ENCODE measurements at regions not wholly inside any gene's neighbourhood (a gene's known extent, or its start where the extent isn't known, plus 50 kb on each side); places are given as distances from the start of the nearest gene placed in this dataset.

GRCh38 chr7:156347132-156347531 is 293.4 kb upstream of the RNF32 start:
- DNase-seq (ENCODE audit: low read depth, low spot score) (no peak), FAIRE-seq (no peak)
- dilution Hi-C loops (cut with MboI; ENCODE audit: extremely low pct_ligation_motif_present, low sequenced_read_pairs) (no loop called here), intact Hi-C loops (cut with micrococcal nuclease) (no loop called here)
- ChIA-PET POLR2A (no interaction called here), CTCF (no interaction called here)
- H3K9me1 ChIP-seq (replicated peaks; ENCODE audit: control insufficient read depth, extremely low read depth, insufficient read depth, low read length): no peaks in the 10 kb centered on the region
- no peak overlapping the region for H3K4me3 ChIP-seq (replicated peaks in 1 of 3; ENCODE audit: insufficient read depth in 1 of 3, low read depth in 1 of 3, low read length in 3 of 3)
- H3K9ac ChIP-seq (replicated peaks; ENCODE audit: extremely low read depth, insufficient read depth, low read length): no peak overlapping the region
- H3K4me2 ChIP-seq (ENCODE audit: insufficient read depth, low read length): no peak overlapping the region
- no peaks in the 10 kb centered on the region for H3K36me3 ChIP-seq (ENCODE audit: control insufficient read depth in 2 of 2, extremely low read depth in 1 of 2, insufficient read depth in 2 of 2, low read length in 2 of 2)
- no peaks in the 10 kb centered on the region for H4K20me1 ChIP-seq (replicated peaks; ENCODE audit: control insufficient read depth, extremely low read depth, insufficient read depth, low read length)
- H3K27me3 ChIP-seq (ENCODE audit: control insufficient read depth in 2 of 2, insufficient read depth in 2 of 2, low read length in 2 of 2): no peaks in the 10 kb centered on the region
- H3K79me2 ChIP-seq (ENCODE audit: control insufficient read depth, insufficient read depth, low read length): no peaks in the 10 kb centered on the region
- TF ChIP-seq POLR2A (IDR thresholded peaks at IDR 0.05; ENCODE audit: low read depth, low read length) (no peak), JUN (IDR thresholded peaks at IDR 0.05; ENCODE audit: borderline replicate concordance, insufficient read depth, insufficient read length, low read depth) (no peak), FOS (IDR thresholded peaks at IDR 0.05; ENCODE audit: borderline replicate concordance, insufficient read depth, low read length) (no peak), GATA2 (IDR thresholded peaks at IDR 0.05; ENCODE audit: insufficient read depth, insufficient read length, low read depth, low read length) (no peak), EZH2 (IDR thresholded peaks at IDR 0.05; ENCODE audit: borderline replicate concordance, low read depth, low read length, severe bottlenecking) (no peak), MYC (IDR thresholded peaks at IDR 0.05; ENCODE audit: low read depth, low read length) (no peak), POLR2AphosphoS5 (IDR thresholded peaks at IDR 0.05; ENCODE audit: insufficient read depth, low read depth, low read length) (no peak)
- TF ChIP-seq, protein P1, sequence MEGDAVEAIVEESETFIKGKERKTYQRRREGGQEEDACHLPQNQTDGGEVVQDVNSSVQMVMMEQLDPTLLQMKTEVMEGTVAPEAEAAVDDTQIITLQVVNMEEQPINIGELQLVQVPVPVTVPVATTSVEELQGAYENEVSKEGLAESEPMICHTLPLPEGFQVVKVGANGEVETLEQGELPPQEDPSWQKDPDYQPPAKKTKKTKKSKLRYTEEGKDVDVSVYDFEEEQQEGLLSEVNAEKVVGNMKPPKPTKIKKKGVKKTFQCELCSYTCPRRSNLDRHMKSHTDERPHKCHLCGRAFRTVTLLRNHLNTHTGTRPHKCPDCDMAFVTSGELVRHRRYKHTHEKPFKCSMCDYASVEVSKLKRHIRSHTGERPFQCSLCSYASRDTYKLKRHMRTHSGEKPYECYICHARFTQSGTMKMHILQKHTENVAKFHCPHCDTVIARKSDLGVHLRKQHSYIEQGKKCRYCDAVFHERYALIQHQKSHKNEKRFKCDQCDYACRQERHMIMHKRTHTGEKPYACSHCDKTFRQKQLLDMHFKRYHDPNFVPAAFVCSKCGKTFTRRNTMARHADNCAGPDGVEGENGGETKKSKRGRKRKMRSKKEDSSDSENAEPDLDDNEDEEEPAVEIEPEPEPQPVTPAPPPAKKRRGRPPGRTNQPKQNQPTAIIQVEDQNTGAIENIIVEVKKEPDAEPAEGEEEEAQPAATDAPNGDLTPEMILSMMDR (IDR thresholded peaks at IDR 0.05; ENCODE audit: extremely low read depth in 1 of 2, insufficient read depth in 1 of 2, low read depth in 1 of 2, low read length in 2 of 2): no peak
- TF ChIP-seq, protein P2, sequence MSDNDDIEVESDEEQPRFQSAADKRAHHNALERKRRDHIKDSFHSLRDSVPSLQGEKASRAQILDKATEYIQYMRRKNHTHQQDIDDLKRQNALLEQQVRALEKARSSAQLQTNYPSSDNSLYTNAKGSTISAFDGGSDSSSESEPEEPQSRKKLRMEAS (IDR thresholded peaks at IDR 0.05; ENCODE audit: insufficient read depth, insufficient read length): no peak
- no peak overlapping the region for H2AFZ ChIP-seq (ENCODE audit: low read depth, low read length)
- H3K27ac ChIP-seq (ENCODE audit: insufficient read depth, low read depth, low read length): no peak overlapping the region
- no peaks in the 10 kb centered on the region for H3K4me1 ChIP-seq (ENCODE audit: control insufficient read depth, extremely low read depth, insufficient read depth, low read length)
- peaks cover 4% of the 10 kb centered on the region for H3K9me3 ChIP-seq (replicated peaks; ENCODE audit: control insufficient read depth, insufficient read depth, low read length)
- no TSS peak for BruUV-seq (replicated peaks)
